IMR-90 (cell line): ENCODE measurements at regions not wholly inside any gene's neighbourhood (a gene's known extent, or its start where the extent isn't known, plus 50 kb on each side); places are given as distances from the start of the nearest gene placed in this dataset.

Source experiments
- BHLHE40 ChIP-seq: fragments of 150-350 bp; IDR thresholded peaks from 2 replicates; pipeline ENCODE4 v1.6.1; 2016; ENCODE audit warnings: mild to moderate bottlenecking, low read depth, low read length
- CTCF ChIP-seq: conservative IDR thresholded peaks from 2 replicates; pipeline ENCODE4 v1.5.1; 2012; ENCODE audit warnings: mild to moderate bottlenecking, low read depth, low read length, improper control_type of control experiment
- ELK1 ChIP-seq: fragments of 150-350 bp; IDR thresholded peaks from 2 replicates; pipeline ENCODE4 v1.6.1; 2016; ENCODE audit warnings: low read depth, mild to moderate bottlenecking, low read length, moderate library complexity, borderline replicate concordance
- FOS ChIP-seq: fragments of 150-350 bp; IDR thresholded peaks from 2 replicates; pipeline ENCODE4 v1.6.1; 2016; ENCODE audit warnings: low read depth, low read length
- MXI1 ChIP-seq: IDR thresholded peaks from 2 replicates; pipeline ENCODE4 v1.6.1; 2012; ENCODE audit warnings: low read depth, mild to moderate bottlenecking, low read length, moderate library complexity, borderline replicate concordance
- POLR2A ChIP-seq: IDR thresholded peaks from 2 replicates; pipeline ENCODE4 v1.6.1; 2012; ENCODE audit warnings: mild to moderate bottlenecking, low read depth, low read length
- RAD21 ChIP-seq: IDR thresholded peaks from 2 replicates; pipeline ENCODE4 v1.6.1; 2012; ENCODE audit warnings: low read length, improper control_type of control experiment
- RCOR1 ChIP-seq: IDR thresholded peaks from 2 replicates; pipeline ENCODE4 v1.6.1; 2012; ENCODE audit warnings: mild to moderate bottlenecking, low read length, improper control_type of control experiment; ENCODE audit not compliant: insufficient replicate concordance
- USF2 ChIP-seq: fragments of 150-350 bp; IDR thresholded peaks from 2 replicates; pipeline ENCODE4 v1.6.1; 2017; ENCODE audit warnings: mild to moderate bottlenecking, antibody characterized with exemption, low read length, low read depth

- TF ChIP-seq CTCF (no peak), ELK1 (no peak), POLR2A (no peak), RAD21 (no peak), RCOR1 (no peak), USF2 (no peak), MXI1 (no peak), FOS (no peak), BHLHE40 (no peak)
These were observed 1335.3 kb upstream of the CDH2 start for GRCh38 chr18:29512203-29512602.
